ENCODE measurements at regions not wholly inside any gene's neighbourhood (a gene's known extent, or its start where the extent isn't known, plus 50 kb on each side); places are given as distances from the start of the nearest gene placed in this dataset.

- in situ Hi-C loops (cut with MboI; ENCODE audit: low sequenced_read_pairs, unreplicated experiment) = no loop called here
- no peak for TF ChIP-seq CTCF (IDR thresholded peaks at IDR 0.05; ENCODE audit: borderline replicate concordance, control extremely low read depth, extremely low read depth, insufficient read depth, missing control alignments)
- DNase-seq (ENCODE audit: low spot score) = no peak
Measured at GRCh38 chr1:185421485-185422107, 104.6 kb upstream of the IVNS1ABP start.

- DNase-seq (ENCODE audit: low spot score) = no peak
- TF ChIP-seq CTCF (IDR thresholded peaks at IDR 0.05; ENCODE audit: borderline replicate concordance, control extremely low read depth, extremely low read depth, insufficient read depth, missing control alignments) = no peak
- in situ Hi-C loops (cut with MboI; ENCODE audit: low sequenced_read_pairs, unreplicated experiment) = no loop called here
Measured at GRCh38 chr1:185420588-185421081, 103.6 kb upstream of the IVNS1ABP start.

- TF ChIP-seq CTCF (IDR thresholded peaks at IDR 0.05; ENCODE audit: borderline replicate concordance, control extremely low read depth, extremely low read depth, insufficient read depth, missing control alignments) = no peak
- in situ Hi-C loops (cut with MboI; ENCODE audit: low sequenced_read_pairs, unreplicated experiment) = no loop called here
- DNase-seq (ENCODE audit: low spot score) = no peak
Measured at GRCh38 chr1:185419718-185420117, 102.7 kb upstream of the IVNS1ABP start.

GRCh38 chr1:185418472-185418871, 101.4 kb upstream of the IVNS1ABP start:
- no peak for DNase-seq (ENCODE audit: low spot score)
- in situ Hi-C loops (cut with MboI; ENCODE audit: low sequenced_read_pairs, unreplicated experiment) = no loop called here
- TF ChIP-seq CTCF (IDR thresholded peaks at IDR 0.05; ENCODE audit: borderline replicate concordance, control extremely low read depth, extremely low read depth, insufficient read depth, missing control alignments) = no peak

GRCh38 chr1:185412385-185413087, 95.5 kb upstream of the IVNS1ABP start:
- TF ChIP-seq CTCF (IDR thresholded peaks at IDR 0.05; ENCODE audit: borderline replicate concordance, control extremely low read depth, extremely low read depth, insufficient read depth, missing control alignments) = no peak
- in situ Hi-C loops (cut with MboI; ENCODE audit: low sequenced_read_pairs, unreplicated experiment) = no loop called here
- no peak for DNase-seq (ENCODE audit: low spot score)

GRCh38 chr1:185409763-185410528, 92.9 kb upstream of the IVNS1ABP start:
- no peak for DNase-seq (ENCODE audit: low spot score)
- in situ Hi-C loops (cut with MboI; ENCODE audit: low sequenced_read_pairs, unreplicated experiment) = no loop called here

More at GRCh38 chr1:185409763-185410528, 92.9 kb upstream of the IVNS1ABP start:
- TF ChIP-seq CTCF (IDR thresholded peaks at IDR 0.05; ENCODE audit: borderline replicate concordance, control extremely low read depth, extremely low read depth, insufficient read depth, missing control alignments) = no peak
